ENCODE measurements at regions not wholly inside any gene's neighbourhood (a gene's known extent, or its start where the extent isn't known, plus 50 kb on each side); places are given as distances from the start of the nearest gene placed in this dataset.

- WGBS, 2 donors: 85 to 91% methylated on average over 12 of the region's 12 CpGs
- H3K9me3 ChIP-seq: peaks cover 0 to 3% (median 1%) of the 10 kb centered on the region in 4 donors
- no peak overlapping the region for H3K27ac ChIP-seq
- DNase-seq: no peak
- TF ChIP-seq EP300 (IDR thresholded peaks at IDR 0.05) (no peak), CTCF (IDR thresholded peaks at IDR 0.05) (no peak), POLR2AphosphoS5 (IDR thresholded peaks at IDR 0.05) (no peak), POLR2A (IDR thresholded peaks at IDR 0.05) (no peak)
- no peaks in the 10 kb centered on the region for H3K4me1 ChIP-seq
- no peaks in the 10 kb centered on the region for H3K27me3 ChIP-seq
- intact Hi-C loops (cut with DNase I): no loop called here
- H3K36me3 ChIP-seq: no peaks in the 10 kb centered on the region
- H3K4me3 ChIP-seq: no peak overlapping the region
Observed at GRCh38 chr1:228927946-228928898, 192.9 kb downstream of the RHOU start.

GRCh38 chr1:228929476-228930027 is 194.3 kb downstream of the RHOU start:
- H3K4me1 ChIP-seq: no peaks in the 10 kb centered on the region
- H3K27ac ChIP-seq: no peak overlapping the region
- peaks cover 0 to 3% (median 1%) of the 10 kb centered on the region in 4 donors for H3K9me3 ChIP-seq
- DNase-seq: no peak
- no peaks in the 10 kb centered on the region for H3K27me3 ChIP-seq
- no peak for TF ChIP-seq POLR2A (IDR thresholded peaks at IDR 0.05)
- no peak for TF ChIP-seq EP300 (IDR thresholded peaks at IDR 0.05)
- TF ChIP-seq CTCF (IDR thresholded peaks at IDR 0.05): no peak
- TF ChIP-seq POLR2AphosphoS5 (IDR thresholded peaks at IDR 0.05): no peak
- WGBS, 2 donors: 79 to 90% methylated on average over 4 of the region's 4 CpGs
- no peak overlapping the region for H3K4me3 ChIP-seq
- intact Hi-C loops (cut with DNase I): no loop called here
- H3K36me3 ChIP-seq: no peaks in the 10 kb centered on the region

- no peak overlapping the region for H3K4me3 ChIP-seq
- intact Hi-C loops (cut with DNase I): no loop called here
- no peaks in the 10 kb centered on the region for H3K36me3 ChIP-seq
- WGBS, 2 donors: 20 to 51% methylated on average over 10 of the region's 10 CpGs
- TF ChIP-seq POLR2A (IDR thresholded peaks at IDR 0.05) (no peak), POLR2AphosphoS5 (IDR thresholded peaks at IDR 0.05) (no peak), EP300 (IDR thresholded peaks at IDR 0.05) (no peak), CTCF (IDR thresholded peaks at IDR 0.05) (no peak)
- H3K27me3 ChIP-seq: no peaks in the 10 kb centered on the region
- no peak for DNase-seq
- no peaks in the 10 kb centered on the region for H3K4me1 ChIP-seq
- H3K9me3 ChIP-seq: peaks cover 0 to 3% (median under 1%) of the 10 kb centered on the region in 4 donors
- H3K27ac ChIP-seq: no peak overlapping the region
Observed at GRCh38 chr1:228930479-228930957, 195.2 kb downstream of the RHOU start.

GRCh38 chr1:228933753-228934152 is 198.5 kb downstream of the RHOU start:
- no peak for TF ChIP-seq CTCF (IDR thresholded peaks at IDR 0.05)
- no peak for TF ChIP-seq EP300 (IDR thresholded peaks at IDR 0.05)
- TF ChIP-seq POLR2AphosphoS5 (IDR thresholded peaks at IDR 0.05): no peak
- TF ChIP-seq POLR2A (IDR thresholded peaks at IDR 0.05): no peak
- WGBS, 2 donors: 22 to 71% methylated on average over 3 of the region's 3 CpGs
- peaks cover 0 to 3% (median 0%) of the 10 kb centered on the region in 4 donors for H3K9me3 ChIP-seq

More at GRCh38 chr1:228933753-228934152, 198.5 kb downstream of the RHOU start:
- Histone ChIP-seq H3K4me3 (no peak overlapping the region), H3K27ac (no peak overlapping the region), H3K27me3 (no peaks in the 10 kb centered on the region), H3K4me1 (peaks cover 0 to 17% (median 4%) of the 10 kb centered on the region in 4 donors), H3K36me3 (no peaks in the 10 kb centered on the region)
- no peak for DNase-seq
- intact Hi-C loops (cut with DNase I): no loop called here

All from sigmoid colon (tissue), 6 donors.